ENCODE measurements at regions not wholly inside any gene's neighbourhood (a gene's known extent, or its start where the extent isn't known, plus 50 kb on each side); places are given as distances from the start of the nearest gene placed in this dataset.
"Not testable (repeated sequence)": the region's sequence is repeated elsewhere in the genome, so short reads cannot be mapped to it uniquely, and the experiment has no call there.

DNA sequence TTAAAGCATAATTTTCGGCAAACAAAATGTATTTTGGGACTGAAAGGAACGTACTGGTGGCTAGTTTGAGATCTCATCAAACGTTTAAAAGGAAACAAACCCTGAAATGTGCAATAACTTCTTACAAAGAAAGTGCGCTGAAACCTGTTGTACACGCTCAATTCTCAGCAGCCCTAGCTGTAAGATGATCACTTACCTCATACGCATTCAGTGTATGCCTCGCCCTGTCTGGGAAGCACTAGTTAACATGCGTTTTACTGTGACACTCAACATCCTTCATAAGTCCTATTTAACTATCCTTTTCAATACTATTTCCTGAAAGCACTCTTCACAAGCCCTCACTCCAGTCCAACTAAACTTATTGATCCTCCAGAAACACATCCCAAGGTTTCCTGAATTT, 485.0 kb upstream of the EDIL3 start:
- TF ChIP-seq POLR2A (IDR thresholded peaks at IDR 0.05; ENCODE audit: low read depth) (no peak), POLR2AphosphoS5 (IDR thresholded peaks at IDR 0.05) (no peak), EP300 (IDR thresholded peaks at IDR 0.05) (no peak)
- TF ChIP-seq, protein P1, sequence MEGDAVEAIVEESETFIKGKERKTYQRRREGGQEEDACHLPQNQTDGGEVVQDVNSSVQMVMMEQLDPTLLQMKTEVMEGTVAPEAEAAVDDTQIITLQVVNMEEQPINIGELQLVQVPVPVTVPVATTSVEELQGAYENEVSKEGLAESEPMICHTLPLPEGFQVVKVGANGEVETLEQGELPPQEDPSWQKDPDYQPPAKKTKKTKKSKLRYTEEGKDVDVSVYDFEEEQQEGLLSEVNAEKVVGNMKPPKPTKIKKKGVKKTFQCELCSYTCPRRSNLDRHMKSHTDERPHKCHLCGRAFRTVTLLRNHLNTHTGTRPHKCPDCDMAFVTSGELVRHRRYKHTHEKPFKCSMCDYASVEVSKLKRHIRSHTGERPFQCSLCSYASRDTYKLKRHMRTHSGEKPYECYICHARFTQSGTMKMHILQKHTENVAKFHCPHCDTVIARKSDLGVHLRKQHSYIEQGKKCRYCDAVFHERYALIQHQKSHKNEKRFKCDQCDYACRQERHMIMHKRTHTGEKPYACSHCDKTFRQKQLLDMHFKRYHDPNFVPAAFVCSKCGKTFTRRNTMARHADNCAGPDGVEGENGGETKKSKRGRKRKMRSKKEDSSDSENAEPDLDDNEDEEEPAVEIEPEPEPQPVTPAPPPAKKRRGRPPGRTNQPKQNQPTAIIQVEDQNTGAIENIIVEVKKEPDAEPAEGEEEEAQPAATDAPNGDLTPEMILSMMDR (IDR thresholded peaks at IDR 0.05) = no peak

DNA sequence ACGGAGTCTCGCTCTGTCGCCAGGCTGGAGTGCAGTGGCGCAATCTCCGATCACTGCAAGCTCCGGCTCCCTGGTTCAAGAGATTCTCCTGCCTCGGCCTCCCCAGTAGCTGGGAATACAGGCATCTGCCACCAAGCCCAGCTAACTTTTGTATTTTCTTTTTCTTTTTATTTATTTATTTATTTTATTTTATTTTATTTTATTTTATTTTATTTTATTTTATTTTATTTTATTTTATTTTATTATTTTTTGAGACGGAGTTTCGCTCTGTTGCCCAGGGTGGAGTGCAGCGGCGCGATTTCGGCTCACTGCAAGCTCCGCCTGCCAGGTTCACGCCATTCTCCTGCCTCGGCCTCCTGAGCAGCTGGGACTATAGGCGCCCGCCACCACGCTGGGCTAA, 479.3 kb upstream of the EDIL3 start:
- intact Hi-C loops (cut with DNase I); DNase-seq (ENCODE audit: extremely low spot score): not testable (repeated sequence)

More for the DNA sequence above, 485.0 kb upstream of the EDIL3 start:
- H3K27ac ChIP-seq (replicated peaks in 1 of 4) = no peak overlapping the region
- no peaks in the 10 kb centered on the region for H3K9me3 ChIP-seq
- H3K27me3 ChIP-seq = no peaks in the 10 kb centered on the region
- H3K4me1 ChIP-seq = no peaks in the 10 kb centered on the region
- intact Hi-C loops (cut with DNase I) = no loop called here
- WGBS = 79% methylated on average over 8 of the region's 8 CpGs
- H3K36me3 ChIP-seq = no peaks in the 10 kb centered on the region
- H3K4me3 ChIP-seq = no peak overlapping the region
- no peak for DNase-seq (ENCODE audit: extremely low spot score)

DNA sequence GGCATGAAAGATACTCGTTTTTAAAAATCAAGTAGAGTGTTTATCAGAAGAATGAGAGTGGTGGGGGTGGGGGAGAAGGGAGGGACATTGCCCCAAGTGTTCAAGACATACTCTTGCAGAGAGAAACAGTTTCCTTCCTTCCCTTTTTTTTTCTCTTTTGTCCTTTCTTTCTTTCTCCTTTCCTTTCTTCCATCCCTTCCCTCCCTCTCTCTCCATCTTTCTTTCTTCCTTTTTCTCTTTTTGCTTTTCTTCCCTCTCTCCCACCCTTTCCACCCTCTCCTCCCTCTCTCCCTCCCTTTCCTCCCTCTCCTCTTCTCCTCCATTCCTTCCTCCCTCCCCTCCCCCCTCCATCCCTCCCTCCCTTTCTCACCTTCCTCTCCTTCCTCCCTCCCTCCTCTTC, 478.3 kb upstream of the EDIL3 start:
- Histone ChIP-seq H3K36me3 (no peaks in the 10 kb centered on the region), H3K9me3 (no peaks in the 10 kb centered on the region), H3K4me1 (no peaks in the 10 kb centered on the region), H3K27me3 (no peaks in the 10 kb centered on the region), H3K27ac (replicated peaks in 1 of 4) (no peak overlapping the region), H3K4me3 (no peak overlapping the region)
- intact Hi-C loops (cut with DNase I) = no loop called here
- TF ChIP-seq POLR2A (IDR thresholded peaks at IDR 0.05; ENCODE audit: low read depth) = no peak
- no peak for TF ChIP-seq POLR2AphosphoS5 (IDR thresholded peaks at IDR 0.05)
- TF ChIP-seq EP300 (IDR thresholded peaks at IDR 0.05) = no peak
- TF ChIP-seq, protein P1 (IDR thresholded peaks at IDR 0.05) = no peak
- 60% methylated on average over 1 of the region's 1 CpG for WGBS
- DNase-seq (ENCODE audit: extremely low spot score) = no peak

More for the DNA sequence above, 479.3 kb upstream of the EDIL3 start:
- WGBS = 92% methylated on average over 19 of the region's 19 CpGs
- H3K4me1 ChIP-seq; H3K27ac ChIP-seq (replicated peaks in 1 of 4); H3K4me3 ChIP-seq; H3K36me3 ChIP-seq; H3K27me3 ChIP-seq; H3K9me3 ChIP-seq: not testable (repeated sequence)

DNA sequence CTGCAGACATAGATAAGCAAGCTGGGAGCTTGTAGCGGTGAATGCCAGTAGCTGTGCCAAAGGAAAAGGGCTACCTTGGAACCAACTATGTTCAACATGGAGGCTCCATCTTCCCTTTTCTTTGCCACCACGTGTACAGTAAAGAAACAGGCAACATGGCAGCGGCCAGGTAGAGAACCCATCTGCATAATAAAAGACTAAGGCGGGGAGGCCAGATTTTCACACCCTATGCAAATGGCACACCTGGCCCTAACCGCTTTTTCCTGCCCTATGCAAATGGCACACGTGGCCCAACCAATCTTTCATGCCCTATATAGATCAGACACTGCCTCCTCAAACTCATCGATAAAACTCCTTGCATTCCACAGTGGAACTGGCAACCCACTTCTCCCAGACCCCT, 477.5 kb upstream of the EDIL3 start:
- H3K9me3 ChIP-seq = no peaks in the 10 kb centered on the region

DNA sequence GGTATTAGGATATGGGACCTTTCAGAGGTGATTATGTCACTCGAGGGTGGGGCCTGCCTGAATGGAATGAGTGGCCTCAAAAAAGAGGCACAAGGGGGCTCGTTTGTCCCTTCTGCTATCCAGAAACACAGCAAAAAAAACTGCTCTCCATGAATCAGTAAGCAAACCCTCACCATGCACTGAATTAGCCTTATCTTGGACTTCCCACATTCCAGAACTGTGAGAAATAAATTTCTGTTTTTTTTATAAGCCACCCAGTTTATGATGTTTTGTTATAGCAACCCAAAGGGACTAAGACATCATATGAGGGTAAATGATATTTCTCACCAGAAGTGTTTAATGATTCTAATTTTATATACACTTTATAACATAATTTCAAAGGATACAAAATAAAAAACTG, 476.6 kb upstream of the EDIL3 start:
- Histone ChIP-seq H3K36me3 (no peaks in the 10 kb centered on the region), H3K27ac (replicated peaks in 1 of 4) (no peak overlapping the region), H3K27me3 (no peaks in the 10 kb centered on the region), H3K9me3 (peaks cover 0 to 5% (median 0%) of the 10 kb centered on the region in 4 donors), H3K4me1 (no peaks in the 10 kb centered on the region), H3K4me3 (no peak overlapping the region)
- 60% methylated on average over 2 of the region's 2 CpGs for WGBS
- DNase-seq (ENCODE audit: extremely low spot score) = no peak
- intact Hi-C loops (cut with DNase I) = no loop called here
- TF ChIP-seq, protein P1 (IDR thresholded peaks at IDR 0.05) = no peak
- no peak for TF ChIP-seq POLR2AphosphoS5 (IDR thresholded peaks at IDR 0.05)
- no peak for TF ChIP-seq POLR2A (IDR thresholded peaks at IDR 0.05; ENCODE audit: low read depth)
- no peak for TF ChIP-seq EP300 (IDR thresholded peaks at IDR 0.05)

More for the DNA sequence above, 477.5 kb upstream of the EDIL3 start:
- intact Hi-C loops (cut with DNase I) = no loop called here
- Histone ChIP-seq H3K4me3 (no peak overlapping the region), H3K4me1 (no peaks in the 10 kb centered on the region), H3K36me3 (no peaks in the 10 kb centered on the region), H3K27ac (replicated peaks in 1 of 4) (no peak overlapping the region), H3K27me3 (no peaks in the 10 kb centered on the region)
- TF ChIP-seq, protein P1 (IDR thresholded peaks at IDR 0.05) = no peak
- no peak for TF ChIP-seq POLR2A (IDR thresholded peaks at IDR 0.05; ENCODE audit: low read depth)
- no peak for TF ChIP-seq POLR2AphosphoS5 (IDR thresholded peaks at IDR 0.05)
- TF ChIP-seq EP300 (IDR thresholded peaks at IDR 0.05) = no peak
- 84% methylated on average over 7 of the region's 7 CpGs for WGBS
- DNase-seq (ENCODE audit: extremely low spot score) = no peak

Measured in esophagus muscularis mucosa (tissue), 4 donors.